ENCODE measurements at regions not wholly inside any gene's neighbourhood (a gene's known extent, or its start where the extent isn't known, plus 50 kb on each side); places are given as distances from the start of the nearest gene placed in this dataset.

DNA sequence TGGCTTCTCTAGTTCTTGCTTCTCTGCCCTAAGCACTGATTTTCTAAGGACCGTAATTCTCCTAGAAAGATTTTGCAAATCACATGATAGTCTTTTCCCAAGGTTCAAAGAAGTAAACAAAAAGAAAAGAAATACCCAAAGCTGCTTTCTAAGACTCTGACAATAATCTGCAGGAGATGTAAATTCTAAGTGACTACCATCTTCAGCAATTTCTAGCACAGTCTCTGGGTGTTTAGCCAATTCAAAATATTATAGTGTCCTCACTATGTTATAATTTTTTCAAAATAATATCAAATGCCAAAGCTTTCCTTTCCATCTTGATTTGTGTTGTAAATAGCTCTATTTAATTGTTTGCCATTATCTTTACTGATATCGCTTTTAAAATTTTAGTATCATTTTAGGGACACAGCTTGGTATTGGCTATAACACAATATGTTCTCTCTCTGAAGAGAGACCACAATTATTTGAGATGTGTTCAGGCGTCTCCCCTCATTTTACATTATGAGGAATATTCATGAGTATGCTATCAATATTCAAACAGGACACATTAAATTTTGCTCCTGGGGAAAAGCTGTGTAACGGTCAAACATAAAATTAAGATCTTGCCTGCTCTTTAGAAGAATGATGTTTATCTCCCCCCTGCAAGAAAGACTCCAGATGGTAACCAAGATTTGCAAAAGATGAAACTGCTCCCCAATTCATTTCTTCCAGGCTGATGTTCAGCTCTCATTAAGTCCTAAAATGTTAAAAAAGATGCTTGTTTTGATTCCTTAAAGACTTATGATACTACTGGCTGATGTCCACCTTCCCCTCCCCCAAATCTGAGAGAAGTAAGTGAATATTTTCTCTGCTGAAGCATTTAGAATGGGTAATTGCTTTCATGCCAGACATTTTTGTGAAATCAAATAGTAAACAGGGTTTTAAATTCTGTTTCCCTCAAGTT lies 191.9 kb upstream of the WDR11 start:
- TF ChIP-seq, protein P1, sequence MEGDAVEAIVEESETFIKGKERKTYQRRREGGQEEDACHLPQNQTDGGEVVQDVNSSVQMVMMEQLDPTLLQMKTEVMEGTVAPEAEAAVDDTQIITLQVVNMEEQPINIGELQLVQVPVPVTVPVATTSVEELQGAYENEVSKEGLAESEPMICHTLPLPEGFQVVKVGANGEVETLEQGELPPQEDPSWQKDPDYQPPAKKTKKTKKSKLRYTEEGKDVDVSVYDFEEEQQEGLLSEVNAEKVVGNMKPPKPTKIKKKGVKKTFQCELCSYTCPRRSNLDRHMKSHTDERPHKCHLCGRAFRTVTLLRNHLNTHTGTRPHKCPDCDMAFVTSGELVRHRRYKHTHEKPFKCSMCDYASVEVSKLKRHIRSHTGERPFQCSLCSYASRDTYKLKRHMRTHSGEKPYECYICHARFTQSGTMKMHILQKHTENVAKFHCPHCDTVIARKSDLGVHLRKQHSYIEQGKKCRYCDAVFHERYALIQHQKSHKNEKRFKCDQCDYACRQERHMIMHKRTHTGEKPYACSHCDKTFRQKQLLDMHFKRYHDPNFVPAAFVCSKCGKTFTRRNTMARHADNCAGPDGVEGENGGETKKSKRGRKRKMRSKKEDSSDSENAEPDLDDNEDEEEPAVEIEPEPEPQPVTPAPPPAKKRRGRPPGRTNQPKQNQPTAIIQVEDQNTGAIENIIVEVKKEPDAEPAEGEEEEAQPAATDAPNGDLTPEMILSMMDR (IDR thresholded peaks at IDR 0.05; ENCODE audit: unreplicated experiment), result no peak
- CTCF ChIA-PET, result no interaction called here
- no peaks in the 10 kb centered on the region for H3K36me3 Mint-ChIP-seq (ENCODE audit: insufficient read depth, unreplicated experiment)
- intact Hi-C loops (cut with micrococcal nuclease; ENCODE audit: unreplicated experiment), result no loop called here
- H3K27me3 Mint-ChIP-seq (ENCODE audit: unreplicated experiment), result peaks cover 21% of the 10 kb centered on the region
- no peak overlapping the region for H3K27ac Mint-ChIP-seq (ENCODE audit: unreplicated experiment)
- no peak overlapping the region for H3K4me3 Mint-ChIP-seq (ENCODE audit: low read depth, unreplicated experiment)
- BruUV-seq (replicated peaks), result no TSS peak
- no peaks in the 10 kb centered on the region for H3K4me1 Mint-ChIP-seq (ENCODE audit: low read depth, unreplicated experiment)
- DNase-seq, result no peak
- no peaks in the 10 kb centered on the region for H3K9me3 Mint-ChIP-seq (ENCODE audit: low read depth, unreplicated experiment)

DNA sequence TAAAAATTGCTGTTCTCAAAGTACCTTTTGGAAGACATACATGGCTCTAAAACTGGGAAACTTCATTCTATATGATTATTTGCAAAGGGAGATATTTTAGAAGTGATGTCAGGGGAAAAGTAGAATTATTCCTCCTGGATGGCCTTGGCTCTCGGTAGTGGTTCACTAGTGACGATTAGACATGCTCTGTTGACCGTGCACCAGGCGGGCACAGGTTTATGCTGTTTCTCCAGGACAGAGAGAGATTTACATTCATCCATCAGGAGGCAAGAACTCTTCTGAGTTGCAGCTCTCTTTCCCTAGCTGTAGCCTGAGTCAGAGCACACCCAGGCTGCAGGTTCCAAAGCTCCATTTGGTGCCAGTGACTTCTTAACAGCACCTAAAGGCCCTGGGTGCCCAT lies 184.9 kb upstream of the WDR11 start:
- no peaks in the 10 kb centered on the region for H3K9me3 Mint-ChIP-seq (ENCODE audit: low read depth, unreplicated experiment)
- H3K4me3 Mint-ChIP-seq (ENCODE audit: low read depth, unreplicated experiment), result no peak overlapping the region
- no peaks in the 10 kb centered on the region for H3K36me3 Mint-ChIP-seq (ENCODE audit: insufficient read depth, unreplicated experiment)
- CTCF ChIA-PET, result no interaction called here
- TF ChIP-seq, protein P1 (IDR thresholded peaks at IDR 0.05; ENCODE audit: unreplicated experiment), result no peak
- intact Hi-C loops (cut with micrococcal nuclease; ENCODE audit: unreplicated experiment), result no loop called here
- no peaks in the 10 kb centered on the region for H3K4me1 Mint-ChIP-seq (ENCODE audit: low read depth, unreplicated experiment)
- peaks cover 51% of the 10 kb centered on the region for H3K27me3 Mint-ChIP-seq (ENCODE audit: unreplicated experiment)
- DNase-seq, result no peak
- no peak overlapping the region for H3K27ac Mint-ChIP-seq (ENCODE audit: unreplicated experiment)
- no TSS peak for BruUV-seq (replicated peaks)

DNA sequence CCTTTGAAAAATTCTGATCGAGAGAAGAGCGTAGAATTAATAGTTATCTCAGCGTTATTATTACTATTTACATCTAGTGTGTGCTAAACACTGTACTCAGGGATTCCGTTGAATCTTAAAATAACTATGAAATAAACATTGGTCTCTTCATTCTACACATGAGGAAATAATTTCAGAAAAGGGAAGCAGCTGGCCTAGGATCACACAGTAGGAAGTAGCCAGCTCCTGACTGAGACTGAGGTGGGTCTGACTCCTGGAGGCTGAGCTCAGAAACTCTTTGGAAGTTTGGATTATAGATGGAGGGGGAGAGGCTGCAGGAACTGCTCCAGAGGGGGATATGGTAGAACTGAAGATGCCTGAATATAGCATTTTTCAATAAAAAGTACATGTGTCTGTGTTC lies 183.9 kb upstream of the WDR11 start:
- H3K9me3 Mint-ChIP-seq (ENCODE audit: low read depth, unreplicated experiment), result no peaks in the 10 kb centered on the region
- no peaks in the 10 kb centered on the region for H3K4me1 Mint-ChIP-seq (ENCODE audit: low read depth, unreplicated experiment)
- no peak overlapping the region for H3K27ac Mint-ChIP-seq (ENCODE audit: unreplicated experiment)
- intact Hi-C loops (cut with micrococcal nuclease; ENCODE audit: unreplicated experiment), result no loop called here
- CTCF ChIA-PET, result interaction anchor here (1.3 kb wide), 1 partner anchor 12 kb away, joined by 5 read pairs; no protein-coding TSS in a partner anchor
- no peaks in the 10 kb centered on the region for H3K36me3 Mint-ChIP-seq (ENCODE audit: insufficient read depth, unreplicated experiment)
- TF ChIP-seq, protein P1 (IDR thresholded peaks at IDR 0.05; ENCODE audit: unreplicated experiment), result no peak
- peaks cover 46% of the 10 kb centered on the region for H3K27me3 Mint-ChIP-seq (ENCODE audit: unreplicated experiment)
- BruUV-seq (replicated peaks), result no TSS peak
- DNase-seq, result no peak
- no peak overlapping the region for H3K4me3 Mint-ChIP-seq (ENCODE audit: low read depth, unreplicated experiment)

DNA sequence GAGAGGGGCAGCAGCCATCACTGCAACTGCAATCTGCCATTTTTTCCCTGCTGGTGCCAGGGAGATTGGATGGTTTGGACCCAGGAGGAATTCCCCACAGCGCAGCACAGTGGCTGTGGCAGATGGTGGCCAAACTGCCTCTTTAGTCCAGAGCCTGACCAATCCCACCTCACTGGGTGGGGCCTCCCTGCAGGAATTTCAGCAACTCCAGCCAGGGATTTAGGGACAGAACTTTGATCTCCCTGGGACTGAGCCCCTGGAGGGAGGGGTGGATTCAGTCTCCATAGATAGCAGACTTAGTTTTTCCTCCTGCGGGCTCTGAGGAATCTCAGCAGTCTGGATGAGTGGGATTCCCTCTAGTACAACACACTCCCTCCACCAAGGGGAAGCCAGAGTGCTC lies 179.7 kb upstream of the WDR11 start:
- H3K36me3 Mint-ChIP-seq (ENCODE audit: insufficient read depth, unreplicated experiment), result no peaks in the 10 kb centered on the region
- TF ChIP-seq, protein P1 (IDR thresholded peaks at IDR 0.05; ENCODE audit: unreplicated experiment), result no peak

More for the DNA sequence above, 179.7 kb upstream of the WDR11 start:
- no peak for DNase-seq
- CTCF ChIA-PET, result no interaction called here
- BruUV-seq (replicated peaks), result no TSS peak
- no peaks in the 10 kb centered on the region for H3K4me1 Mint-ChIP-seq (ENCODE audit: low read depth, unreplicated experiment)
- peaks cover 63% of the 10 kb centered on the region for H3K27me3 Mint-ChIP-seq (ENCODE audit: unreplicated experiment)
- intact Hi-C loops (cut with micrococcal nuclease; ENCODE audit: unreplicated experiment), result no loop called here
- no peak overlapping the region for H3K4me3 Mint-ChIP-seq (ENCODE audit: low read depth, unreplicated experiment)
- H3K27ac Mint-ChIP-seq (ENCODE audit: unreplicated experiment), result no peak overlapping the region
- peaks cover 3% of the 10 kb centered on the region for H3K9me3 Mint-ChIP-seq (ENCODE audit: low read depth, unreplicated experiment)
